Endometrium (tissue), 2 donors: ENCODE measurements at regions not wholly inside any gene's neighbourhood (a gene's known extent, or its start where the extent isn't known, plus 50 kb on each side); places are given as distances from the start of the nearest gene placed in this dataset.

Experiments used
- FAIRE-seq: peaks from 2 replicates; lab custom pipeline; 2012; peaks lifted over from hg19 to GRCh38; lab: Jason Lieb, UNC
- donor health status: control.
- donor health status: control.

- no peak for FAIRE-seq
Measured at GRCh38 chr2:9105601-9106337, 100.8 kb upstream of the ASAP2 start.

DNA sequence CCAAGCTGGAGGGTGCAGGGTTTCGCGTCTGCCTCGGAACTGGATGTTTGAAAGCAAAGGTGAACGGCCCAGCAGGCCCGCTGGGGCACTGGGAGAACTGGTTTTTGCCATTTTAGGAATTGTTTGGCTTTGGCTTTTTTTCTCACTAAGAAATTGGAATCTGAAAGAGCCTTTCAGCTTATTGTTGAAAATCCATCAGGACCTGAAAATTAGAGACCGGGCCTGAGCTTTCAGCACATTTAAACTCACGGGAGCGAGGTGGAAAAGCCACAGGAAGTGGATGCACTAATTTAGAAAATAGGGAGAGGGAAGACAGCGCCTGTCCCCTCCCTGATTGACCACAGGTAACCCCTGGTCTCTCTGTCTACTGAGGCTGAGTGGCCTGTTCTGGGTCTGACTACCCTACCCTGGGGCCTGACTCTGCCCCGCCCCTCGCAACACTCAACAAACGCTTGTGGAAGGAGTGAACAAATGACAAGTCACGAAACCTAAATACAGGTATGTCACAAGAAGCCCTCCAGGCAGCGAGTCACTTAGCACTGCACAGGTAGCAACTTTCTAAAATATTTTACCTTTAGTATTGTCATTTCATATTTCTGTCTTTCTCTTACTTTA lies 100.3 kb upstream of the MBOAT2 start:
- no peak for FAIRE-seq

GRCh38 chr2:9102861-9103662 lies 99.6 kb upstream of the MBOAT2 start:
- FAIRE-seq: no peak

- no peak for FAIRE-seq
Measured at GRCh38 chr2:9101763-9102425, 98.4 kb upstream of the MBOAT2 start.

- FAIRE-seq: no peak
Measured at GRCh38 chr2:9100080-9100876, 96.8 kb upstream of the MBOAT2 start.

DNA sequence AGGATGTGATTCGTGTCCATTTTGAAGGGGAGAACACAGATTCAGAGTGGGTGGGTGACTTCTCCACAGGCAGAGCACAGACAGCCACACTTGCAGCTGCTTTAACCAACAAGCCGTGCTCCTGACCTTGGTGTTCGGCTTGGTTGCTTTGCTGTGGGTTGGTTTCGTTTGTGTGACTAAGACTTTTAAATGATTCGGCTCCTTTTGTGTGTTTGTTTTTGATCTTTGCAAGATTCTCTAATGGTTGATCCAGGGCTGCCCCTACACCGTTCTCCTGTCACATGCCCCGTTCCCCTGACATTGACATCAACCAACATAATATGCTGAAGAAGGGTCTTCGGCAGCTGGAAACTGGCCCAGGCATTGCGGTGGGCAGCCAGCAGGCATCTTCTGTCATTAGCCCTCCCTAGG lies 95.9 kb upstream of the MBOAT2 start:
- FAIRE-seq: no peak

DNA sequence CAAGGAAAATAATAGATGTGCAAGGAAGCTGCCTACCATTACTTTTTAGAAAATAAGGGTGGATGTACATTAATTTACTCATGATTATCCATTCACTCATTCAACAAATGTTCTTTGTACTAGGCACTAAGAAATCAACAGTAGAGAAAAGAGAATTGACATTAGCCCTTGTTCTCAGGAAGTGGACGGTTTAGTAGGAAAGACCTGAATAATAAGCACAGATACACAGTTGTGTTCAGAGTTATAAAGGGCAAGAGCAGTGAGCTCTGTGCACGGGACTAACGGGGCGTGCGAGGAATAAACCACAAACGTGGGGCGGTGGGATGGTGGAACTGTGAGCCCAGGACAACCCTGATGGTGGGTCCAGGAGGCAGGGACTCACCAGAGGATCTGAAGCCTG lies 94.4 kb upstream of the MBOAT2 start:
- no peak for FAIRE-seq

- FAIRE-seq: no peak
Measured at GRCh38 chr2:9097239-9097638, 93.8 kb upstream of the MBOAT2 start.

GRCh38 chr2:9096761-9097160 lies 93.3 kb upstream of the MBOAT2 start:
- no peak for FAIRE-seq

- FAIRE-seq: no peak
Measured at GRCh38 chr2:9095690-9096089, 92.2 kb upstream of the MBOAT2 start.

DNA sequence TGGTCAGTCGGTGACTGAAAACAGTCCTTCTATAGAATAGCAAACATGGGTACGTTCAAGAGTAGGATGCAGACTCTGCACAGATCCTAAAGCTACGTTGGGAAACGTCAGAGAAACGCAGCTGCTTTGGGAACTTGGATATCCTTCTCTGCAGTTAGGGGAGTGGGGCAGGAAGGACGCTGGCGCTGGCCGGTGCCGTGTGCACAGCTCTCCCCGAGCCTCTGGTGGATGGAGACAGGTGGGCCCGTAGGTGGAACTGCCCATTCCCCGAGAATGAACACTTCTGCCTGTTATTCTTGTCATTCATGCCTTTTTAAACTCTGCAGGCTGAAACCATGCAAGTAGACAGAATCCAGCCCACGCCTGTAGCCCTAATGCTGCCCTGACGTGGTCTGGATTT lies 91.7 kb upstream of the MBOAT2 start:
- no peak for FAIRE-seq

DNA sequence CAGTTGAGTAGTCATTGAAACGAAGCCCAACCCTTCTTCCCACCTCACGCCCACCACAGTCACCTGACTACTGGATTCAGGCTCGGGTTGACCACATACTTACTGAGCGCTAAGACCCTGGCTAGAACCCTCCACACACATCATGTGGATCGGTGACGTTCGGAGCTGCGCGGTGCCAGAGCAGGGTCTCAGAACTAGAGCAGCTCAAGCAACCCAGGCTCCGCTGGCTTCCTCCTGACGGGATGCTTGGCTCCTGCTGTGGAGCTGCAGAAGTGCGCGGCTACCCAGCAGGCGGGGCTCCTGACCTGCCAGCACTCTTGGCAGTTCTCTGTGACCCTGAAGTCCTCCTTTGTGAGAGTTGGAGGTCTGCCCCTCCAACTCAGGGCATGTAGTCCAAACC lies 90.6 kb upstream of the MBOAT2 start:
- FAIRE-seq: no peak

DNA sequence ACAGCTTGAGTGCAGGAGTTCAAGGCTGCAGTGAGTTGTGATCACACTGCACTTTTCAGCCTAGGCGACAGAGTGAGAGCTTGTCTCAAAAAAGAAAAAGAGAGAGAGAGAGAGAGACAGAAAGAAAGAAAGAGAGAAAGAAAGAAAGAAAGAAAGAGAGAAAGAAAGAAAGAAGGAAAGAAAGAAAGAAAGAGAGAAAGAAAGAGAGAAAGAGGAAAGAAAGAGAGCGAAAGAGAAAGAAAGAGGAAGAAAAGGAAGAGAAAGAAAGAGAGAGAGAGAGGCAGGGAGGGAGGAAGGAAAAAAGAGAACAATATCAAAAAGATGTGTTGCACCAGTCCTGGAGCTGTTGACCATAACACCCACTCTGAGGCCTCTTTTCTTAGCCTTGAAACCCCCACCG lies 89.8 kb upstream of the MBOAT2 start:
- FAIRE-seq: no peak

DNA sequence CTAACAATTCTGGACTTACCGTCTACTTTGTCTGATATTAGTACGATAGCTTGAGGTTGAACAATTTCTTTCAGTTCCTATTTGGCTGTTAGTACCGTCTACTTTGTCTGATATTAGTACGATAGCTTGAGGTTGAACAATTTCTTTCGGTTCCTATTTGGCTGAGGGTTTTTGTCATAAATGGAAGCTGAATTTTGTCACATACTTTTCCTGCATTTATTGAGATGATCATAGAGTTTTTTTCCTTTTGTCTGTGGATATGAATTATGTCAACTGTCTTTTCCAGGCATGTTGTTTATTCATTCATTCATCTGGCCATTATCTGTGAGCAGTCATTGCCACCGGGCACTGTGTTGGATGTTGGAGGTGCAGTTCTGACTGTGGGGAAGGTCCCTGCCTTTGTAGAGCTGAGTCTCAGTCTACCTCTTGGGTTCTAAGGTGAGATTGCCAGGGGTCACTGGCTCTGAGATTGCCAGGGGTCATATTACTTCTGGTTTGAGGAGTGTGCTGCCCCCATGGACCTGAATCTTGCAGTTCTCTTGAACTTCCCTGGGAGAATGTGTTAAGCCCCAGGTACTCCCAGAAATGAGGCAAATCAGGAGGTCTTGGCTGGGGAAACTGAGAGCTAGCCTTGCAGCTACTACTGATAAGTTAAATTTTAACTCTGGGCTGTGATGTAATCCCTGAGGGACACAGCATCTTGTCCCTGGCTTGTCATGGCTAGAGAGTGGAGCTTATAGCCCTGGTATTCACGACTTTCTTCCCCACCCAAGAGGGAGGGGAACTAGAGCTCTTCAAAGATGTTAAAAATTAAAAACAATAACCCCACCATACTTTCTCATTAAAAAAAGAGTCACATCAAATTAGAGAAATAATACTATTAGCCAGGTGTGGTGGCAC lies 89.1 kb upstream of the MBOAT2 start:
- FAIRE-seq: no peak

GRCh38 chr2:9091811-9092210 lies 88.3 kb upstream of the MBOAT2 start:
- FAIRE-seq: no peak

DNA sequence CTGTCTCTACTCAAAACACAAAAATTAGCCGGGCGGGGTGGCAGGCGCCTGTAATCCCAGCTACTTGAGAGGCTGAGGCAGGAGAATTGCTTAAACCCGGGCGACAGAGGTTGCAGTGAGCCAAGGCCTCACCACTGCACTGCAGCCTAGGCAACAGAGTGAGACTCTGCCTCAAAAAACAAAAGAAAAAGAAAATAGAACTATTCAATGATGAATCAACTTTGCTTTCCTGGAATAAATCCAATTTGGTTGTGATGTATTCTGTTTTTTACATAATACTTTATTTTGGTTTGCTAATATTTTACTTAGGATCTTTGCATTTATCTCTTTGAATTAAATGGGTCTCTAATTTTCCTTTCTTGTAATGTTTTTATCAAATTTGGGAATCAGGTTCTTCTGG lies 86.3 kb upstream of the MBOAT2 start:
- no peak for FAIRE-seq

DNA sequence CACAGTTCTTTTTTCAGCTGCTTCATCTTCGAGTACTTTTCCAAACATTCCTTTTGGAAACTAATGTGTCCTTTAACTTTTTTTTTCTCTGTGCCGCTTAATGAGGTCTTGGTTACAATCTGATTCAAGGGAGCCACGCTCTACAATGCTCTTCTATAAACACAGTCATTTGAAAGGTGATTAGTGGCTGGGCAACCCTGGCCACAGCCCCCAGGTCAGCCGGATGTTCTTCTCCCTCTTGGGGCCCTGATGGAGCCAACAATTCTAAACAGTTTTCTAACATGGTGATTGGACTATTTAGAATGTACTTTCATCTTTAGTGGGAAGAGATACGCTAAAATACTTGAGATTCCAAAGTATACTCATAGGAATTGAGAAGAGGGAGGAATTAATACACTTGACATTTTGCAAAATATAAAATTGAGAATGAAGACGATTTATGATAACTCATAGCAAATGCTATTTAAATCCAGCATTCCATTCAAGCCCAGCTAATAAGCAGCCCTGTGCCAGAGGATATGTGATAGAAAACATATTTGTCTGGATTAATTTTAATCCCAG lies 83.7 kb upstream of the MBOAT2 start:
- FAIRE-seq: no peak

DNA sequence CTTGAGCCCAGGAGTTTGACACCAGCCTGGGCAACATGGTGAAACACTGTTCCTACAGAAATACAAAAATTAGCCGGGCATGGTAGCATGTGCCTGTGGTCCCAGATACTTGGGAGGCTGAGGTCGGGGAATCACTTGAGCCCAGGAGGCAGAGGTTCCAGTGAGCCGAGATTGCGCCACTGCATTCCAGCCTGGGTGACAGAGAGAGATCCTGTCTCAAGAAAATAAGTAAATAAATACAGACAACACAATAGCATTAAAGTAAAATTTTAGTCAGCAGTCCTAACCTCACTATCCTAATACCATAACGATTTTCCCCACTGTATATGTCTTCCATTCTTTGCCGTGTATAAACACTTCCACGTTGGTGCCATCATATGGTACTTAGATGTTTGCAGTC lies 83.0 kb upstream of the MBOAT2 start:
- FAIRE-seq: no peak

- FAIRE-seq: no peak
Measured at GRCh38 chr2:9085353-9085752, 81.9 kb upstream of the MBOAT2 start.

DNA sequence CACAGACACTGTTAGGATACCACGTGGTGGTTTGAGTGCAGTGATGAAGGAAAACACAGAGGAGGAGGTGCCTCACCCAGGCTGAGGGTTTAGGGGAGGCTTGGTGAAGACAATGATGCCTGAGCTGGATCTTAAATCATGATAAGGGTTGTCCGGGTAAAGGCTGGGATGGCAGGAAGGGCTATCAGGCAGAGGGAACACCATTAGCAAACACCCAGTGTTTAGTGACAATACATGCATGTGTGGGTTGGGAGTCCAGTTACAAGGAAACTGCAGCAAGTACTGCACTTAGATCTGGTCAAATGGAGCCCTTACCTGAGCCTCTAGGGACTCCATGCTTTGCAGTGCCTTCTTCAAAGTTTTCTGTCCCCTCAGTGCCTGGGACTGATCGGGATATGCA lies 79.8 kb upstream of the MBOAT2 start:
- no peak for FAIRE-seq

GRCh38 chr2:9082158-9082557 lies 78.7 kb upstream of the MBOAT2 start:
- no peak for FAIRE-seq
